HG03095 (cell line): ENCODE measurements at regions not wholly inside any gene's neighbourhood (a gene's known extent, or its start where the extent isn't known, plus 50 kb on each side); places are given as distances from the start of the nearest gene placed in this dataset.
"Not testable (repeated sequence)": the region's sequence is repeated elsewhere in the genome, so short reads cannot be mapped to it uniquely, and the experiment has no call there.

Experiments
- ATAC-seq: cut with Tn5 transposase; IDR thresholded peaks from one replicate; pipeline ENCODE4 v1.9.1; 2021; ENCODE audit warnings: moderate library complexity; ENCODE audit not compliant: unreplicated experiment

GRCh38 chr1:95582191-95582590, 348.2 kb downstream of the RWDD3 start:
- no peak for ATAC-seq

DNA sequence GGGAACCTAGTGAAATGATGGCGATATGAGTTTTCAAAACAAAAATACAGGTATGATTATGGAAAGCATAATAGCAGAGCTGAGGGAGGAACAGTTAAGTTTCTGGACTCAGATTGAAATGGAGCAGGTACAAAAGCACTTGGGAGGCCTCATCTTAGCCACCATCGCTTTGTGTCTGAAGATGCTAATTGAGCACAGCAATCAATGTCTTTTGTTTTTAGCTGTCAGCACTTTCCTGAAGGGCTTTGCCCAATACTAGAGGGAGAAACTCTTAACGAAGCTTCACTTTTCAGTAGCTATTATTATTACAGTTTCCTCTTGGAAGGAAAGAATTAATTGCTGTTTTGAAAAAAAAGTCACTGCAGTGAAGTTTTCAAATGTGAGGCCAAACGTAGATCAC, 348.7 kb downstream of the RWDD3 start:
- ATAC-seq: no peak

GRCh38 chr1:95583661-95584210, 349.7 kb downstream of the RWDD3 start:
- ATAC-seq: no peak

GRCh38 chr1:95584315-95584714, 350.3 kb downstream of the RWDD3 start:
- no peak for ATAC-seq

DNA sequence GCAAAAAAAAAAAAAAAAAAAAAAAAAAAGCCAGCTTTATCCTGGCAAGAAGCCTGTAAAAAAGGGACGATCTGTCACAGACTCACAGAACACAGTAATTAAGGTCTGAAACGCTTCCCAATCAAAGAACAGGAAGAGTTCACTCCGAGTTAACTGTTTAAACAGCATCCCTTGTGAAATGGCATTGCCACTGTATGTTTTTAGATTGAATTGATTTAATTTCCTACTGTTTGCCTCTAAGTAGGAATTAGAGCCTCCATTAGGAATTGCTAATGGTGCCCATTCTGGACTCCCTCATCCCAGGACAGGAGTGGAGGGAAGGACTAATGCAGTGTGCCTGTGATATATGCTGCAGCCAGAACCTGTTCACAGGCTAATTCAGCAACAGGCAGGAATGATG, 370.8 kb downstream of the RWDD3 start:
- no peak for ATAC-seq

DNA sequence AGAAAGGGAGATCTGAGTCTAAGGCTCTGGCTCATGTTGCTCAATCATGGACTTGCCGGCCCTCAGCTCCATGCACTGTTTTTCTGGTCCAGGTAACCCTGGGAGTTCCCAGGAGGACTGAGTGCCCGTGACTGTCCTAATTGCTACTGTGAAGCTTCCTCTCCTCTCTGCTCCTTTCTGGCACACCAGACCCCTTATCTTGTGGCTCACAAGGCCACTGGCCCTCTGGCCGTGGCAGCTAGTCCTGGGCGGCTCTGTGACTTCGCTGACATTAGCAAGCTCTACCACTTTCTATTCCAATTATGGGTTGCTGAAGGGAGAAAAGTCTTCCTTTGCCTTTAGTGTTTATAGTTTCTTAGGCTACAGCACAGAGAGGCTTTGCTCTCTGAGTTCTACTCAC, 380.2 kb downstream of the RWDD3 start:
- no peak for ATAC-seq

- no peak for ATAC-seq
Observed at GRCh38 chr1:95615421-95615820, 381.4 kb downstream of the RWDD3 start.

- no peak for ATAC-seq
Observed at GRCh38 chr1:95620076-95620475, 386.1 kb downstream of the RWDD3 start.

- no peak for ATAC-seq
Observed at GRCh38 chr1:95622609-95623008, 388.6 kb downstream of the RWDD3 start.

DNA sequence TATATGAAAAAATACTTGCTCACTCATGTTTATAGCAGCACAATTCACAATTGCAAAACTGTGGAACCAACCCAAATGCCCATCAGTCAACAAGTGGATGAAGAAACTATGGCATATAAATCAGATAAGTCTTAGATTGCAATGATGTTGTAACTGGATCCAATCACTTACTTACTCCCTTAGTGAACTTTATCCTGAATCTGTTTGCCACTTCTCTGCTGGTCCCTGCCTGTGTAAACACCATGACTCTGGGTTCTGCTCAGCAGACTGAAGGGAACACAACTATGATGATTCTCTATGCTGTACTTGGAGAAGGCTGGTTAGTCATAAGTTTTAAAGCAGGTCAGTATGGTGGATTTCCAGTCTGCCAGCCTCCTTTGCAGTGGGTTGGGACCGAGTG, 391.2 kb downstream of the RWDD3 start:
- no peak for ATAC-seq

DNA sequence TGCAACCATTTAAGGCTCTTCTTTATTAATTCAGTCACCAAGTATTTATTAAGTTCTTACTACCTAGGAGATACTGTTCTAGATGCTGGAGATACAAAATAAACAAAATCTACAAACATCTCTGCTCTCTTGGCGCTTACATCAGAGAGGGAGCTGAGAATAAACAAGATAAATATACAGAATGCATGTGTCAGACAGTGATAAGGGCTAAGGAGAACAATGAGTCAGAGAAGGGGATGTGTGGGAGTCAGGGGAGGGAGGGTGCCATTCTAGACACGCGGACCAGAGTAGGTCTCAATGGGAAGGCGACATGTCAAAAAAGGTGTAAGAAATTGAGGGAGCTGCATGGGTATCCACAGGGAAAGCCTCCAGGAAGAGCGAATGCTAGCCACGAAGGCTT, 393.2 kb downstream of the RWDD3 start:
- no peak for ATAC-seq

- no peak for ATAC-seq
Observed at GRCh38 chr1:95631695-95632094, 397.7 kb downstream of the RWDD3 start.

DNA sequence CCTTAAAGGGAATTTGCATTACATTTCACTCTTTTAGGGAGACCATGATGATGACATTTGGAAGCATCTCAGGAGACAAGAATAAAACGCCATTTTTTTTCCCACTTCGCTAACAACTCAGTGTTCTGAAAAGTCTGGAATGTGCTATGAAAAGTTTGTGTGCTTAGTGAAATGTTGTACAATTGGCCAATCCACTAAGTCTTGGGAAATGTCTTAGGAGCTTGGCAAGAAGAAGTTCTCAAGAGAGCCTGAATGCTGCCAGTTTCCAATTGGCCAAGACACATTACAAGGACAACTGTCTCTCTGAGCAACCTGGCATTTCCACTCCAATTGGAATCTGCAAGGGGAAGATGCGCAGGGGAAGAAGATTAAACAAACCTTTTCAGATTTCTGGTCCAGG, 401.8 kb downstream of the RWDD3 start:
- ATAC-seq: no peak

GRCh38 chr1:95636897-95637296, 402.9 kb downstream of the RWDD3 start:
- no peak for ATAC-seq

DNA sequence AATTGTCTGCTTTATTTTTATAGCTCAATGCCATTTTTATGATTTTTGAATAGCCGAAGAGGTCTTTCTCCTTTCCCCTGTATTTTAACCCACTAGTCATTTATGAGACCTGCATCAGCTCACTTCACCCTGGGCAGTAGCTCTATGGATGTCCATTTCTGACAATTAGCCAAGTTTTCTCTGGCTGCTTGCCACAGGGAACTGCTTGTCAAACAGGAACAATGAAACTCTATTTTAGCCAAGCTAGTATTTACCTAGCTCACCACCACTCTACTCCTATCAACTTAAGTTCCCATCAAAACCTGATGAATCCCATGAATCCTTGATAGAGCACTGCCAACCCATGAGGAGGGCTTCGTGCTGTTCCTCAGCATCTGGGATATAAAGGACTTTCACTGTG, 406.7 kb downstream of the RWDD3 start:
- ATAC-seq: no peak

DNA sequence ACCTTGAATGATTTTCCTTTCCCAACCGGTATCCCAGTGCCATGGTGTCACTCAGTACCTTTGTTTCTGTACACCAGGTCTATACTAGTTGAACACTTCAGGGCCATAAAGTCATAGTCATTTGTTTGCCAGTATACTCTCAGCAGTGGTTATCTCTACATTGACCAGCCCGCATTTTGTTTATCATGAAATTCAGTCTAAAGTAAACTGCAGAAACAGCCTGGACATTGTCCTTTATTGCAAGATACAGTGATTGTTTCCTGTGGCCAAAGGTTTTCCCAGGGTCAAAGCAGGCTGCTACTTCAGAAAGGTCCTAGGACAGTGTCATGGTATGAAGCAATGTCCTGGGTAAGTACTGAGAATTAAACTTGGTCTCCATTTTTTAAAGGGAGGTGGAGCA, 407.4 kb downstream of the RWDD3 start:
- no peak for ATAC-seq

GRCh38 chr1:95642035-95642434, 408.0 kb downstream of the RWDD3 start:
- no peak for ATAC-seq

DNA sequence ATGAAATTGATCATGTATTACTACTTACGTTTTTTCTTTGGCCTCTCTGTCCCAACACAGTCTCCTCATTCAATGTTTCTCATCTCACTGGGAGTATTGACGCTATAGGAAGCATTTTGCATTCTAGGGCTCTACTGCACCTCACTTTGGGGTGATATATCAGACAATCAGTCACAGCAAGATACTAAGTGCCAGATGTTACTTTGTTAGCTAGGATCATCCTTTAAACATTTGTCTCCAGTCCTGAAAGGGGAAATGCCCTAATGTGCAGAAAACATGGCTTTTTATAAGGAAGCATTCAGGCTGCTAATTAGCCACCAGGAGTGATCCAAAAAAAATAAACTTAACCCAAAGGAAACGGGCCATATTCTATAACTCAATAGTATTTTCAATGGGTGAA, 409.1 kb downstream of the RWDD3 start:
- no peak for ATAC-seq

GRCh38 chr1:95645126-95645525, 411.1 kb downstream of the RWDD3 start:
- ATAC-seq: not testable (repeated sequence)

DNA sequence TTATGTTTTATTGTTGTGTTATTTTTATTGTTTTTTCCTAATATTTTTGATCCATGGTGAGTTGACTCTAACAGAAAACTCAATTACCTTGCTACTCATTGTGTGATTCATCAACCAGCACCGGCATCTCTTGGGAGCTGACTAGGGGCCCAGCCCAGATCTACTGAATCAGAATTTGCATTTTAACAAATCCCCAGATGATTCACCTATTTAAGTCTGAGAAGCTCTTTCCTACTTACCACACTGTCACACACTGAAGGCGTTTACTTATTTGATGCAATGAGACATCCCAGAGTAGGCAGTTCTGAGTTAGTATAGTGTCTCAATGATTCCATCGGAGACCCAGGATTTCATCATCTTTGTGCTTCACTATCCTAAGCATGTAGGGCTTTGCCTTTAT, 416.6 kb downstream of the RWDD3 start:
- ATAC-seq: no peak

- no peak for ATAC-seq
Observed at GRCh38 chr1:95652423-95652965, 418.5 kb downstream of the RWDD3 start.

DNA sequence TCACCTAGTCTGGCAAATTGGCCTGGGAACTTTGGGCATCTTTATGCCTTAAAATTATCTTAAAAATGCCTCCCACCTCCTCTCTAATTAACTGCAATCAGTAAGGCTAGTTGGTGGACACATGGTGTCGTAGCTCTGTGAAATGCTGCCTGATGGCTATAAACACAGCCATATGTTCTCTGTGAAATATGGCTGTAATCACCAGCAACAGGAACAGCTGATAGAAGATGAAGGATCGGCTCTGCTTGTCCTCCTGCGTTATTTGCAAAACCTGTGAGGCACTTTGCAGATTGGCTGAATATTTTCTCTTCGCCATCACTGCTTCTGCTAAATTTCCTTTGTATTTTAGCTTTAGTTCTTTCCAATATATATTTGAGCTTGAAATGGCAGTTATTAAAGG, 419.6 kb downstream of the RWDD3 start:
- ATAC-seq: no peak

- ATAC-seq: no peak
Observed at GRCh38 chr1:95655321-95656020, 421.5 kb downstream of the RWDD3 start.
